ENCODE measurements at regions not wholly inside any gene's neighbourhood (a gene's known extent, or its start where the extent isn't known, plus 50 kb on each side); places are given as distances from the start of the nearest gene placed in this dataset.

DNA sequence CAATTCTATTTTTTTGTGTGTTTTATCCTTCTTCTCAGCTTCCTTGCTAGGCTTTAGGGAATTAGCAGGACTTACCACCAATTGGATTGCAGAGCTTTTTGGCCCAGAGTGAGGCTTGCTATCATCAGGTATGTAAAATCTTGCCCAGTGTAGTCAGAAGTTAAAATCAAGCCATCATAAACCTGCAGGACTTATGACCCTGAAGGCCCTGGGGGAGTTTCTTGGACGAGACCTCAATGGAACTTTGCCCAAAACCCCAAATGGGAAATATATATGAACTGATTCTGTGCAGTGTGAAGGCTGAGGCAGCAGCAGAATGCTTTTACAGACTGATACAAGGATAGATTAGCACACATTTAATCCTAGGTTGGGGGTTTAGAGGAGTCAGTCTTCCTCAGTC is 287.0 kb downstream of the SH3GL2 start:
- no peak overlapping the region for H3K27ac ChIP-seq
- H3K36me3 ChIP-seq: no peaks in the 10 kb centered on the region
- DNase-seq: no peak
- TF ChIP-seq, protein P1, sequence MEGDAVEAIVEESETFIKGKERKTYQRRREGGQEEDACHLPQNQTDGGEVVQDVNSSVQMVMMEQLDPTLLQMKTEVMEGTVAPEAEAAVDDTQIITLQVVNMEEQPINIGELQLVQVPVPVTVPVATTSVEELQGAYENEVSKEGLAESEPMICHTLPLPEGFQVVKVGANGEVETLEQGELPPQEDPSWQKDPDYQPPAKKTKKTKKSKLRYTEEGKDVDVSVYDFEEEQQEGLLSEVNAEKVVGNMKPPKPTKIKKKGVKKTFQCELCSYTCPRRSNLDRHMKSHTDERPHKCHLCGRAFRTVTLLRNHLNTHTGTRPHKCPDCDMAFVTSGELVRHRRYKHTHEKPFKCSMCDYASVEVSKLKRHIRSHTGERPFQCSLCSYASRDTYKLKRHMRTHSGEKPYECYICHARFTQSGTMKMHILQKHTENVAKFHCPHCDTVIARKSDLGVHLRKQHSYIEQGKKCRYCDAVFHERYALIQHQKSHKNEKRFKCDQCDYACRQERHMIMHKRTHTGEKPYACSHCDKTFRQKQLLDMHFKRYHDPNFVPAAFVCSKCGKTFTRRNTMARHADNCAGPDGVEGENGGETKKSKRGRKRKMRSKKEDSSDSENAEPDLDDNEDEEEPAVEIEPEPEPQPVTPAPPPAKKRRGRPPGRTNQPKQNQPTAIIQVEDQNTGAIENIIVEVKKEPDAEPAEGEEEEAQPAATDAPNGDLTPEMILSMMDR (IDR thresholded peaks at IDR 0.05): no peak
- no peak overlapping the region for H3K4me3 ChIP-seq
- intact Hi-C loops (cut with DNase I): loop anchor here in 1 of 10 donors (2.0 kb wide), 1 partner anchor 21 kb away; no protein-coding TSS in a partner anchor
- no peak for ATAC-seq
- H3K9me3 ChIP-seq: no peaks in the 10 kb centered on the region
- whole genome bisulfite sequencing, 2 donors: 38 to 51% methylated on average over 1 of the region's 1 CpG
- no peaks in the 10 kb centered on the region for H3K27me3 ChIP-seq
- peaks cover 0 to 5% (median 0%) of the 10 kb centered on the region in 9 donors for H3K4me1 ChIP-seq

DNA sequence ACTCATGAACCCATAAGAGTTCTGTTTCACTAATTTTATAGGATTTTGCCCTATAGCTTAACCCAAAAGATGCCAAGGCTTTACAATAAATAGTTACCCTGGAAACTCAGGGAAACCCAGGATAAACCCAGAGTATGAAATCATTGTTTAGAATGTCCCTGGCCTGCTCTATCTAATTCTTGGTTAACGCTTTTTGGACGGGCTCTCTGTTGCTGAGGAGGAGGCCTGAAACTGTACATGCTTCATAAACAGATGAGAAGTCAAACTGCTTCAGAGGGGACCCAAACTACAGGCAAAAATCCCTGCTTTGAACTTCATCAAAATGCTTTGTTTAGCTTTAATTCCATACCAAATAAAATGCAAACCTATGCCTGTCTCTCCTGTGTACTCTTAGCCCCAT is 291.9 kb downstream of the SH3GL2 start:
- Histone ChIP-seq H3K27ac (no peak overlapping the region), H3K9me3 (peaks cover 0 to 12% (median 0%) of the 10 kb centered on the region in 11 donors), H3K27me3 (no peaks in the 10 kb centered on the region), H3K4me1 (no peaks in the 10 kb centered on the region), H3K4me3 (no peak overlapping the region), H3K36me3 (no peaks in the 10 kb centered on the region)
- intact Hi-C loops (cut with DNase I): no loop called here
- DNase-seq (no peak), ATAC-seq (no peak)
- 65 to 79% methylated on average over 2 of the region's 2 CpGs for WGBS, 2 donors
- TF ChIP-seq, protein P1 (IDR thresholded peaks at IDR 0.05): no peak

DNA sequence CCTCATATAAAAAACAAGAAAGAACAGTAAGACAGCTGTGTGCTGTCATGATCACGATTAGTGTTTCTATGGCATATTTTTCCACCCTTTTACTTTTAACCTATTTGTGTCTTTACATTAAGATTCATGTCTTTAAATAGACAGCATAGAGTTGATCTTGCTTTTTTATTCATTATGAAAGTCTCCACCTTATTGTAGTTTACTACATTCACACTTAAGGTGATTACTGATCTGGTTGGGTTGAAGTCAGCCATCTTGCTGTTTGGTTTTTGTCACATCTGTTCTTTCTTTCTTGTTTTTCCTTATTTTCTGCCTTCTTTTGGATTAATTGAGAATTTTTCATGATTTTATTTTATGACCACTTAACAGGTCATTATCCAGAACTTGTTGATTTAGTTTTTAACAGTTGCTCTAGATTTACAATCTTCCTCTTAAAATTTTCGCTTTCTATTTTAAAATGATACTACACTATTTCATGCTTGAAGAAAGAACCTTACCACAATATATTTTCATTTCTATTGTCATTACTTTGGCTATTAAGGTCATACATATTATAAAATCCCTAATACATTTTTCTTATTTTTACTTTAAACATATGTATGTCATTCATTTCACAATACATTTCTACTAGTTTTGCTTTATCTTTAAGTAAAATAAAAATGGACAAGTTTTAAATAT is 292.5 kb downstream of the SH3GL2 start:
- TF ChIP-seq, protein P1 (IDR thresholded peaks at IDR 0.05): no peak
- H3K36me3 ChIP-seq: no peaks in the 10 kb centered on the region
- 81% methylated on average over 2 of the region's 2 CpGs for WGBS, 2 donors
- no peak overlapping the region for H3K27ac ChIP-seq
- H3K27me3 ChIP-seq: no peaks in the 10 kb centered on the region
- peaks cover 0 to 12% (median 0%) of the 10 kb centered on the region in 11 donors for H3K9me3 ChIP-seq
- intact Hi-C loops (cut with DNase I): no loop called here
- H3K4me3 ChIP-seq: no peak overlapping the region
- no peaks in the 10 kb centered on the region for H3K4me1 ChIP-seq
- no peak for DNase-seq
- ATAC-seq: no peak

DNA sequence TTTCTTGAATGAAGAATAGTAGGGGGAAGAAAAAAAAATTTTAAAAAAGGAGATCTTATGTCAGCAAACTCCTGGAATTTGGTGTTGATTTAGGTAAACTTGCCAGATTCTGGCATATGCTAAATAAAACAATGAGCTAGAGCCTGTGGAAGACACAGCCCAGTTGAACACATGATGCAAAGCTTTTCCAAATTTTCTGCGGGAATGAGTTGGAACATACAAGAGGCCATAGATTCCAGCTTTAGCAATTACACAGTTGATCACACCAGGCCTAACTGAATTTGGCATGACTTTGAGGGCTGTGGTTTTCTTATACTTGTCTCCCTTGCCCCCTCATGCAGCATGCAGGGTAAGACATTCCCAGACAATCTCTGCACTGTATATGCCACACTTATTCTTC is 297.0 kb downstream of the SH3GL2 start:
- no peak for ATAC-seq
- Histone ChIP-seq H3K4me3 (no peak overlapping the region), H3K27ac (no peak overlapping the region)

More for the DNA sequence above, 297.0 kb downstream of the SH3GL2 start:
- H3K27me3 ChIP-seq: no peaks in the 10 kb centered on the region
- H3K4me1 ChIP-seq: no peaks in the 10 kb centered on the region
- no peaks in the 10 kb centered on the region for H3K36me3 ChIP-seq
- peaks cover 0 to 12% (median 0%) of the 10 kb centered on the region in 11 donors for H3K9me3 ChIP-seq
- TF ChIP-seq, protein P1 (IDR thresholded peaks at IDR 0.05): no peak
- WGBS, 2 donors: 82 to 84% methylated on average over 1 of the region's 1 CpG
- no peak for DNase-seq
- intact Hi-C loops (cut with DNase I): no loop called here
